Left lung (tissue), 4 donors: ENCODE measurements at regions not wholly inside any gene's neighbourhood (a gene's known extent, or its start where the extent isn't known, plus 50 kb on each side); places are given as distances from the start of the nearest gene placed in this dataset.

Source experiments
- ATAC-seq: fragments of 200-7000 bp; cut with Tn5 transposase; one replicate; pipeline ENCODE4 v1.9.1; 2020; ENCODE audit warnings: moderate library complexity
- DNase-seq, 4 donors: peaks; one replicate each; pipeline ENCODE4 v3.0.0-alpha.2; 2013 to 2020
- H3K27ac ChIP-seq, 2 donors: fragments of 200-600 bp; sonication (generic) in 1 of 2; one replicate each; pipeline versions ENCODE4 v1.5.0 to v1.8.0; 2020 to 2021
- H3K27me3 ChIP-seq, 2 donors: fragments of 200-600 bp; sonication (generic) in 1 of 2; one replicate each; pipeline versions ENCODE4 v1.5.0 to v1.8.0; 2020 to 2021
- H3K36me3 ChIP-seq, 2 donors: fragments of 200-600 bp; sonication (generic) in 1 of 2; one replicate each; pipeline versions ENCODE4 v1.5.0 to v1.8.0; 2020 to 2021
- H3K4me1 ChIP-seq, 2 donors: fragments of 200-600 bp; one replicate each; pipeline ENCODE4 v1.8.0; 2021
- H3K4me3 ChIP-seq, 2 donors: fragments of 200-600 bp; sonication (generic) in 1 of 2; one replicate each; pipeline versions ENCODE4 v1.5.0 to v1.8.0; 2020 to 2021; ENCODE audit warnings: mild to moderate bottlenecking in 1 of 2
- H3K9me3 ChIP-seq, 2 donors: fragments of 200-600 bp; sonication (generic) in 1 of 2; one replicate each; pipeline versions ENCODE4 v1.5.0 to v1.8.0; 2020 to 2021
- CTCF ChIP-seq, 2 donors: fragments of 200-600 bp; sonication (generic) in 1 of 2; IDR thresholded peaks; one replicate each; pipeline versions ENCODE4 v1.5.0 to v1.8.0; 2021; ENCODE audit warnings: antibody characterized with exemption in 2 of 2
- intact Hi-C, 2 donors: fragments of 100-400 bp; cut with DNase I; formaldehyde crosslinking; loops; one replicate each; pipeline versions ENCODE4 v1.11.2 to v1.14.2; 2022
- donor health status: DM: no; HTN: yes; CAD: no.
- donor health status: DM: no; HTN: no; CAD: no.

GRCh38 chr9:129406278-129407225, 214.3 kb downstream of the C9orf50 start:
- H3K4me1 ChIP-seq: peaks cover 4 to 5% of the 10 kb centered on the region in 2 donors
- peak in 1 of 4 donors; percentile 84 for DNase-seq
- H3K4me3 ChIP-seq: no peak overlapping the region
- H3K27ac ChIP-seq: no peak overlapping the region
- no peaks in the 10 kb centered on the region for H3K27me3 ChIP-seq
- no peak for TF ChIP-seq CTCF (IDR thresholded peaks at IDR 0.05)
- no peaks in the 10 kb centered on the region for H3K9me3 ChIP-seq
- peak; percentile 7 for ATAC-seq
- no peaks in the 10 kb centered on the region for H3K36me3 ChIP-seq
- intact Hi-C loops: no loop called here

GRCh38 chr9:129405827-129406213, 215.1 kb downstream of the C9orf50 start:
- Histone ChIP-seq H3K4me1 (peaks cover 4 to 5% of the 10 kb centered on the region in 2 donors), H3K4me3 (no peak overlapping the region), H3K36me3 (no peaks in the 10 kb centered on the region), H3K27ac (no peak overlapping the region), H3K27me3 (no peaks in the 10 kb centered on the region), H3K9me3 (no peaks in the 10 kb centered on the region)
- peak in 1 of 4 donors; percentile 52 for DNase-seq
- no peak for ATAC-seq
- TF ChIP-seq CTCF (IDR thresholded peaks at IDR 0.05): no peak
- intact Hi-C loops: no loop called here

GRCh38 chr9:129405089-129405826, 215.6 kb downstream of the C9orf50 start:
- no peaks in the 10 kb centered on the region for H3K36me3 ChIP-seq
- no peaks in the 10 kb centered on the region for H3K27me3 ChIP-seq
- H3K27ac ChIP-seq: no peak overlapping the region
- H3K9me3 ChIP-seq: no peaks in the 10 kb centered on the region
- peaks cover 4 to 5% of the 10 kb centered on the region in 2 donors for H3K4me1 ChIP-seq
- no peak for ATAC-seq
- DNase-seq: peak in 1 of 4 donors; percentile 32
- no peak overlapping the region for H3K4me3 ChIP-seq
- TF ChIP-seq CTCF (IDR thresholded peaks at IDR 0.05): no peak
- intact Hi-C loops: no loop called here

GRCh38 chr9:129404621-129405020, 216.3 kb downstream of the C9orf50 start:
- H3K27me3 ChIP-seq: no peaks in the 10 kb centered on the region
- no peaks in the 10 kb centered on the region for H3K36me3 ChIP-seq
- no peak overlapping the region for H3K27ac ChIP-seq
- peaks cover 4 to 5% of the 10 kb centered on the region in 2 donors for H3K4me1 ChIP-seq
- DNase-seq (peak in 1 of 4 donors; percentile 54), ATAC-seq (no peak)
- H3K4me3 ChIP-seq: no peak overlapping the region
- TF ChIP-seq CTCF (IDR thresholded peaks at IDR 0.05): no peak
- intact Hi-C loops: no loop called here
- no peaks in the 10 kb centered on the region for H3K9me3 ChIP-seq
